Mammary epithelial cell (primary cell): ENCODE measurements at regions not wholly inside any gene's neighbourhood (a gene's known extent, or its start where the extent isn't known, plus 50 kb on each side); places are given as distances from the start of the nearest gene placed in this dataset.

Experiments used
- CTCF ChIP-seq, 2 donors: IDR thresholded peaks in 1 of 2; conservative IDR thresholded peaks in 1 of 2; 2 replicates each; pipeline ENCODE4 v1.5.1; 2011 to 2012; ENCODE audit warnings: inconsistent platforms in 2 of 2, low read length in 2 of 2, mild to moderate bottlenecking in 2 of 2, control low read depth in 1 of 2, low read depth in 1 of 2; ENCODE audit not compliant: insufficient read depth in 1 of 2; ENCODE audit errors: extremely low read depth in 1 of 2
- EZH2 ChIP-seq: IDR thresholded peaks from 2 replicates; pipeline ENCODE4 v1.6.1; 2012; ENCODE audit warnings: low read length, inconsistent platforms, borderline replicate concordance

GRCh38 chr1:194362327-194362726 lies 1175.9 kb upstream of the B3GALT2 start:
- TF ChIP-seq CTCF (conservative IDR thresholded peaks at IDR 0.05 in 1 of 2, IDR thresholded peaks at IDR 0.05 in 1 of 2; ENCODE audit: extremely low read depth in 1 of 2, insufficient read depth in 1 of 2, low read depth in 1 of 2, low read length in 2 of 2) (no peak), EZH2 (no peak)
